Neural cell (in vitro differentiated cells): ENCODE measurements at regions not wholly inside any gene's neighbourhood (a gene's known extent, or its start where the extent isn't known, plus 50 kb on each side); places are given as distances from the start of the nearest gene placed in this dataset.

Experiments used
- EP300 ChIP-seq: fragments of 450-650 bp; conservative IDR thresholded peaks from 2 replicates; pipeline ENCODE4 v1.6.1; 2014; ENCODE audit warnings: antibody characterized with exemption, mild to moderate bottlenecking, moderate library complexity; ENCODE audit not compliant: poor library complexity, severe bottlenecking
- EZH2 ChIP-seq: fragments of 200-600, 300-800 bp; shearing (Covaris generic), sonication (generic); IDR thresholded peaks from 2 replicates; pipeline ENCODE4 v1.6.1; 2014; ENCODE audit warnings: antibody characterized with exemption, low read length, borderline replicate concordance, mild to moderate bottlenecking; ENCODE audit not compliant: insufficient read depth, poor library complexity, severe bottlenecking
- POLR2AphosphoS5 ChIP-seq: IDR thresholded peaks from 2 replicates; pipeline ENCODE4 v1.6.1; 2012
- RAD21 ChIP-seq: fragments of 450-650 bp; conservative IDR thresholded peaks from 2 replicates; pipeline ENCODE4 v1.6.1; 2014; ENCODE audit warnings: antibody characterized with exemption, mild to moderate bottlenecking, moderate library complexity
- TAF1 ChIP-seq: IDR thresholded peaks from 2 replicates; pipeline ENCODE4 v1.6.1; 2012; ENCODE audit warnings: low read depth
- TF ChIP-seq, protein P1 (sequence below): fragments of 450-650 bp; IDR thresholded peaks from 2 replicates; pipeline ENCODE4 v1.5.1; 2014; ENCODE audit warnings: antibody characterized with exemption, mild to moderate bottlenecking, moderate library complexity; ENCODE audit not compliant: poor library complexity, severe bottlenecking

GRCh38 chr10:124165311-124165710 lies 71.9 kb upstream of the CHST15 start:
- TF ChIP-seq, protein P1, sequence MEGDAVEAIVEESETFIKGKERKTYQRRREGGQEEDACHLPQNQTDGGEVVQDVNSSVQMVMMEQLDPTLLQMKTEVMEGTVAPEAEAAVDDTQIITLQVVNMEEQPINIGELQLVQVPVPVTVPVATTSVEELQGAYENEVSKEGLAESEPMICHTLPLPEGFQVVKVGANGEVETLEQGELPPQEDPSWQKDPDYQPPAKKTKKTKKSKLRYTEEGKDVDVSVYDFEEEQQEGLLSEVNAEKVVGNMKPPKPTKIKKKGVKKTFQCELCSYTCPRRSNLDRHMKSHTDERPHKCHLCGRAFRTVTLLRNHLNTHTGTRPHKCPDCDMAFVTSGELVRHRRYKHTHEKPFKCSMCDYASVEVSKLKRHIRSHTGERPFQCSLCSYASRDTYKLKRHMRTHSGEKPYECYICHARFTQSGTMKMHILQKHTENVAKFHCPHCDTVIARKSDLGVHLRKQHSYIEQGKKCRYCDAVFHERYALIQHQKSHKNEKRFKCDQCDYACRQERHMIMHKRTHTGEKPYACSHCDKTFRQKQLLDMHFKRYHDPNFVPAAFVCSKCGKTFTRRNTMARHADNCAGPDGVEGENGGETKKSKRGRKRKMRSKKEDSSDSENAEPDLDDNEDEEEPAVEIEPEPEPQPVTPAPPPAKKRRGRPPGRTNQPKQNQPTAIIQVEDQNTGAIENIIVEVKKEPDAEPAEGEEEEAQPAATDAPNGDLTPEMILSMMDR = no peak
- TF ChIP-seq RAD21 (no peak), POLR2AphosphoS5 (no peak), TAF1 (no peak), EZH2 (no peak), EP300 (no peak)
